ENCODE measurements at regions not wholly inside any gene's neighbourhood (a gene's known extent, or its start where the extent isn't known, plus 50 kb on each side); places are given as distances from the start of the nearest gene placed in this dataset.
A peak's percentile ranks its signal among the peaks of the same experiment; 100 is the strongest.

- no peak for DNase-seq (ENCODE audit: low read depth in 4 of 4, low spot score in 2 of 4)
These were observed 316.5 kb downstream of the WDR11 start for GRCh38 chr10:121167534-121168243.

DNA sequence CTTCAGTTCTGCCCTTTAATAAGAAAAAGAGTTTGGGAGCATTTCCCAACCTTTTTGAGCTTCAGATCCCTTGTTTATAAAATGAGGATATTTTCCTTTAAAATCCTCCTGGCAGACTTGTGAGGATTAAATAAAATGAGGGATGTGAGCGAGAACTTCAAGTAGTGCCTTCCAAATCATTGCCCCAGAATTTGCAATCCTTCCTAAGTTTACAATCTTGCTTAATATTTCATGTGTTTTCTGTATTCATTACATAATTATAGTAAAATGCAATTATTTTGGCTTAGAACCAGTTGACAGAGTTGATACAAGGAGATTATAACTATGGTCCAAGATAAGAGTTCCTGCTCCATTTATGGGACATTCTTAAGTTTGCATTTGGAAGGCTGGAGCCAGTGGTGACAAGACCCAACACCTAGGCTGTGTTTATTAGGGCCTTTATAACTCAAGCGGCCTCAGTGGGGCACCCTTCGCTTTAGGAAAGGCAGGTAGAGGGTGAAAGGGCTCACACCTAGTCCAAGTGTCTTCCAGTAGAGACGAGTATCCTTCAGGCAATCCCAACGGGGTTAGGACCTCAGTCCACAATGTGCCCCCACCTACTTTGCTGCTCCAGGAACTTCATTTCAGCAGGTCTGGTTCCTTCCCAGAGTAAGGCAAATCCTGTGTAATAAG lies 317.5 kb downstream of the WDR11 start:
- DNase-seq (ENCODE audit: low read depth in 4 of 4, low spot score in 2 of 4), result no peak

- no peak for DNase-seq (ENCODE audit: low read depth in 4 of 4, low spot score in 2 of 4)
These were observed 318.2 kb downstream of the WDR11 start for GRCh38 chr10:121169406-121169805.

- DNase-seq (ENCODE audit: low read depth in 4 of 4, low spot score in 2 of 4), result no peak
These were observed 320.9 kb downstream of the WDR11 start for GRCh38 chr10:121171825-121172787.

- DNase-seq (ENCODE audit: low read depth in 4 of 4, low spot score in 2 of 4), result no peak
These were observed 327.8 kb downstream of the WDR11 start for GRCh38 chr10:121179006-121179405.

DNA sequence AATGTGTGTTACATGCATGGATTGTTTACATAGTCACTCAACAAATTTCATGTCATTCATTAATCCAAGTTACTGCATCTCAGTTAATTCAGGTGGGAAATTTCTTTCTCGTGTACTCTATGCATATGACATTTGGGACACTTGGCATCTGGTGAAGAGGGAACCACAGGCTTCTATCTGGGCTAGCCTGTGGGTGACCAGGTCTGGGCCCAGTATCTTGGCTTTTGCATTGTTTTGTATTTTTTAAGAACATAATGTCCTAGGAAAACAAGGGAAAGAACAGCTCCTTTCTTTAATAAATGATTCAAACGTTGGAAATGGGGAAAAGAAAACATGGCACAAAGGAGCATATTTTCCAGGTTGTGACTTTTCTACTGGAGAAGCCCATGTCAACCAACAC lies 331.1 kb downstream of the WDR11 start:
- no peak for DNase-seq (ENCODE audit: low read depth in 4 of 4, low spot score in 2 of 4)

DNA sequence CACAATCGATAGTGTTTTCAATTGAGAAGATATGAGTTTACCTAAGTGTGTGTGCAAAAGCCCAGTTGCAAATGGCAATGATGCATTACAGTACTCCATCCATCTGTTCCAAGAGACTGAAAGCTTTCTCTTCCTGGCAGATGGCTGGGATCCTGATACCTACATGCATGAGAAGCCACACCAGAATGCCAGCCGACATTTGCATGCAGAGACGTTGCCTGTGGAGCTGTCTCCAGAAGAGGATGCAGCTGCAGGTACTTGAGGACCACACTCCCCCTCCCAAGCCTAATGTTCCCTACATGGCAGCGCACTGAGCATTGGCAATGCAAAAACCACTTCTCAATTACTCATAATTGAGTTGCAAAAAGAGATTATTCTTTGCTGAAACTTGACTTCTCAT lies 332.1 kb downstream of the WDR11 start:
- DNase-seq (ENCODE audit: low read depth in 4 of 4, low spot score in 2 of 4), result no peak

DNA sequence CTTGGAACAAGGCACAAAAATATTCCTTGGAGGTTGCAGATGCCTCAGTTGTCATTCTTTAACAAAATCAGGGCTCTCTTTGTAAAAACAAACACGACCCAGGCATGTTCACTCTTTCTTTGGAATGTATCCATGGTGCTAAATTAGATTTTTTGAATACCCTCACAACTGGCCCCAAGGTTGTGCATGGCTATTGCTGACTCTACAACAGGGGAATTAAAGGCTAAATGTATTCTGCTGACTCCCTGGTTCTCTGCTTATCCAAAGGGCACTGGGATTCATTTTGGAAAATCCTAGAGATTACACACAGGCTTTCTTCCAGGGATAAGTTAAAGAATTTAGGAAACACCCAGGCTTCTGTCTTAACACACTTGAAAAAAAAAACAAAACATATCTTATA lies 332.5 kb downstream of the WDR11 start:
- DNase-seq (ENCODE audit: low read depth in 4 of 4, low spot score in 2 of 4), result no peak

DNA sequence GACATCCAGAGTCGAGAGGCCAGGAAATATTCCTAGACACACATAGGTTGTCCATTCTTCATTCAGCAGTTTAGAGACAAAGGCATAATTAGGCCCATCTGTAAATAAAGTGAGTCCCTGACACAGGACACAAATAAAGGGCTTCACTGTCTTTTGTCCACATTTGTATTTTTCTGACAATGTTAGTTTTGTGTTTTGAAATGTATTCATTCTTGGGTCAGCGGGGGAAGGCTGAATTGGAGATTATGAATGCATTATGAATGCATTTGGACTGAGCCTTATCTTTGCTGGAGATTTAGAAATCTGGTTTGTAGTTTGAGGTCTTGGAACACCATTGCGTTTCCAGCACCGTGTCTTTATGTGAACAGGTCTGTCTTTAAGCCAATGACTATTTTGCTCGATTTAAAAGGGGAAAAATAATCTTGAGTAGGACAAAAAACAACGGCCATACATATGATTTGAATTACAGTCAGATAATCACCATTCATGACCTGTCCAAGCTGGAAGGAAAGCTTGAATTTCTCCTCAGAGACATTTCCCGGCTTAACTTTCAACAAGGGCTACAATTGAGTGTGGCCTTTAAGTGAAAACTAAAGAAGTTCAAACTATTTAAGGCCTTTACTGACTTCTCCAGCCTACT lies 334.8 kb downstream of the WDR11 start:
- no peak for DNase-seq (ENCODE audit: low read depth in 4 of 4, low spot score in 2 of 4)

- DNase-seq (ENCODE audit: low read depth in 4 of 4, low spot score in 2 of 4), result no peak
These were observed 336.2 kb downstream of the WDR11 start for GRCh38 chr10:121187391-121187790.

DNA sequence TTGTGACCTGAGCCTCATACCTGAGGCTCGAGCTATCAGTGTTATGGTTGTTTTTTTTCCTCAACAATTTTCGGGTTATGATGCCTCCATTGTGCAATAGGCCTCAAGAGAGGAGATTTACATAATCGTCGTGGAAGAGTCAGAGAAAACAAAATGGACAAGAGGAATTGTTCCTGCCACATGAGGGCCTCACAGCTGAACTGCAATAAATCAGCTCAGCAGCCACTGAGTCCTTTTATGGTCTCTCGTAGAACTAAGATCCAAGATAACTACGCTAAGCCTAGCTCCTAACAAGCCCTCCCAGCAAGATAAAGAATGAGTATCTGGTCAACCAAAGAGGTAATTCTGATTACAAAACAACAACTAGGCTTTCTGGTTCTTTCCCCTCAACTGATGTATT lies 336.8 kb downstream of the WDR11 start:
- DNase-seq (ENCODE audit: low read depth in 4 of 4, low spot score in 2 of 4), result no peak

DNA sequence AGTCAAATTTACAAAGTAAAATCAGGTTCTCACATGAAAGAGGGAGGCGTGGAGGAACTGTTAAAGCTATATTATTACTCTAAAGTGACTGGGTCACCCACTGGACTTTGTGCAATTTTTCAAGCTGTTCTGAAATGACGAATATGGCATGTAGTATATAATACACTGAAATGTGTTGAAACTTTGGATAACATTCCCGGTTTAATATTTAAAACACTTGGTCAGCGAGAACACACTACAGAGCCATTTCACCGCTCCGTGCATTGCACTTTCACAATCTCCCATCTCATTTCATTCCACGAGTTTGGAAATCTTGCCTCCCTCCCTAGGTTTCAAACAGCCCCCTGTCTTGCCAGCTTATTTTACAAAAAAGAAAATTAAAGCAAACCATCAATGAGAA lies 337.9 kb downstream of the WDR11 start:
- no peak for DNase-seq (ENCODE audit: low read depth in 4 of 4, low spot score in 2 of 4)

DNA sequence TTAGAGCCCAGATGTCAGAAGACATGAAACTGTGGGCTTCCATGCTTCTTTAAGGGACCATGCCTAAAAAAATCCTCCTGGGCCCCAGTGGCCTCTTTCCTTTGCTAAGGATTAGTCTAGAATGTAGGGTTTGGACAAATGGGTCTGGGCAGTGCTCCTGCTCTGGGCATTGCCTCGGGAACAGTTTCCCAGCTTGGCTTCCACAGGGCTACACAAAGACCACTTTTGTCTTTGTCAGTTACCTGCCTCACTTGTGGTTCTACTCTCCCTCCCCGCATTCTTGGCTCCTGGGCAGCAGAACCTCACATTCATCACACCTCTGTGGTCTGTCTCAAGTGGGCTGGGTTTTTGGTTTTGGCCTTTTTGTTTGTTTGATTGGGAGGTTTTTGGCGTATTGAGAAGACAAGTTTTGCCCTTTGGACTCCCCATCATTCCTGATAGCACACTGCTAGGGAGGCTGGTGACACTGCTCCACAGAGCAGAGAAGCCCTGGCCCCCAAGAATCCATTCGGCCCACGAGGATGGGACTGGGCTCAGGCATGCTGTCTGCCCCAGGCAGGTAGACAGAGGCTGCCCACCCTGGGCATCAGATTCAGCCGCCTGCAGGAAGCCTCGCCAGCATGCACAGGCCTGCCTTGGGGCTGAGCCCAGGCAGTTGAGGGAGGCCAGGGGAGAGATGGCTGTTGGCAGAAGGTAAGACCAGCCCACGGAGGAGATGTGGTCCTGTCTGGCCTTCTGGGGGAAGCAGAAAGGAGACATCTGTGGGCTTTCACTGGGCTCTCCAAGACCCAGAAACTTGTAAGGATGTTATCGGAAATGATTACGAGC lies 343.7 kb downstream of the WDR11 start:
- no peak for DNase-seq (ENCODE audit: low read depth in 4 of 4, low spot score in 2 of 4)

DNA sequence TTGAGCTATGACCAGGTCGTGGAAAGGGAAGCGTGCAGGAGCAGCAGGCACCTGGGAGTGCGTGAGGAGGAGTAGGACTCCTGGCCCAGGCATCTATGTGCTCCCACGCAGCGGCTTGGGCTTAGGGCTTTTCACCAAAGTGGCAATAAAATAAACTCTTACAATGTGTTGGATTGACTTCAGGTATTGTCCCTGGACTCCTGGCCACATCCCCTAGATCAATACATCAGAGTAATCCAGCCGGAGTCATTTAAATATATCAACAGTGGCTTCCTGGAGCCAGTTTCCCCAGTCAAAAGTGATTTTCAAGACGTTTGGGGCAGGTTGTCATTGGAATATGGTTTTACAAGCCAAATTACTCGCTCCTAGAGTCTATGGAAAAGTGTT lies 344.4 kb downstream of the WDR11 start:
- no peak for DNase-seq (ENCODE audit: low read depth in 4 of 4, low spot score in 2 of 4)

DNA sequence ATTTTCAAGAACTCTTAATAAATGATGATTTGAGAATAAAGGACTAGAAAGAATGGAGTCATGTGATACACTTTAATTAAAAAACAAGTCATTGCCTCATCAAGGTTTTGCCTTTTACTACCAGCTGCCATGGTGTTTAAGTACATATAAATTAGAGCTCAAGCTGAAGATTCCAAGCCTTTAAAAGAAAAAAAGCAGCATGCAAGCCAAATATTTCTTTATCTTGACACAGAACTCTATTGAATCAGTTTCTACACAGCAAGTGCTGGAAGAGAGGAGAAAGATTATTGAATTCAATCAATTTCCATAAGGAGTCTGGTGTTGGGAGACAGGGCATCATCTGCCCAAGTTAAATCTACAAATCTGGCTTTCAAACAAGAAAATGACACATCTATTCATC lies 347.9 kb downstream of the WDR11 start:
- DNase-seq (ENCODE audit: low read depth in 4 of 4, low spot score in 2 of 4), result no peak

DNA sequence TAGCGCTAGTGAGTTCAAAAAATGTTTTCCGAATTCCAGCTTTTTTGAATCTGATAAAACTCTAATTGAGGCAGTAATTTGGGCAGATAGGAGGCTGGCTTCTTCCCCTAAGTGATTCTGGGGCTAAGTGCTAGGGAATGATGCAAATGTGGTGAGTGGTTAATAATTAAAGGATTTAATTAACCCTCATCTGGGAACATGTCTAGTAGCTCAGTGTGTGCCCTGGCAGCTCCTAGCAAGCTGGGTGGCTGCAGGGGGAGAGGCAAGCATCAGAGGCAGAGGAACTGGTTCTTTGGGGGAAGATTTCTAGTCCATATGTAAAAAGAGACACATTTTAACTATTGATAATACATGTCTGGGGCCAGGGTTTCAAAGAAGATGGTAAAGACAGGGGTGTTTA lies 354.5 kb downstream of the WDR11 start:
- DNase-seq (ENCODE audit: low read depth in 4 of 4, low spot score in 2 of 4), result peak in 1 of 4 donors; percentile 23

DNA sequence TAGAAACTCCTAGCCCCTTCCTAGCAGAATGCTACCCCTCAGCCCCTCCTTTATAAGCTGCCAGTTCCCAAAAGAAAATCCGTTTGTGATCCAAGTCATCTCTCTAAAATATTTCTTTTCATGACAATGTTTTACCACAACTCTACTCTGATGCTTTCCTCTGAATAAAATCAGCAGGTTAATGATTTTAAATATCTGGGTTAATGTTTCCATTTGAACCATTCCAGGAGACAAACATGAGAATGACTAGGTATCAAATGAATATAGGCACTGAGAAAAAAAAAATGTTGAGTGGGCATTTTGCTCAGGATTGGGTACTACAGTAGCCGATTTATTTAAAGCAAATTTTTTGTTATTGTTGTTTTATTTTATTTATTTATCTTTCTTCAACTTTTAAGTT lies 360.3 kb downstream of the WDR11 start:
- no peak for DNase-seq (ENCODE audit: low read depth in 4 of 4, low spot score in 2 of 4)

- DNase-seq (ENCODE audit: low read depth in 4 of 4, low spot score in 2 of 4), result no peak
These were observed 362.3 kb downstream of the WDR11 start for GRCh38 chr10:121213437-121213836.

GRCh38 chr10:121216295-121216694 lies 365.1 kb downstream of the WDR11 start:
- DNase-seq (ENCODE audit: low read depth in 4 of 4, low spot score in 2 of 4), result no peak

DNA sequence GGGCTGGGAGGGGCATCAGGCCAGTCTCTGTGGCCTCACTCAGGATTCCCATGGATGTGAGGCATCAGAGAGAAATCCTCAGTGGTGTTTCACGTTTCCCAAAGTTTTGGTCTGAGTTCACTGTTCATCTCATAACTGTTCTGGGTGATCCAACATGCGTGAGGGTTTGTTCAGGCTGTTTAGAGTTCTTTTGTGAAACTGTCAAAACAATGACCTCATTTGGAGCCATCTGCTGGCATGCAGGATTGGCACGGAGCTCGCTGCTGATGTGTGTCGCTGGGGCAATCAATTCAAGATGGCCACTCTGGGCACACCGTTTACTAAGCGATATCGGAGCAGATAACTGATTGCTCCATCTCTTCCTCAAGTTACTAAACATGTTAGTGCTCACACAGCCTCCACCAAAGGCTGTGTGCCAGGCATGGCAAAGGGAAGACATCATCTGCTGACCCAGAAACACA lies 365.6 kb downstream of the WDR11 start:
- DNase-seq (ENCODE audit: low read depth in 4 of 4, low spot score in 2 of 4), result no peak
